ENCODE measurements at regions not wholly inside any gene's neighbourhood (a gene's known extent, or its start where the extent isn't known, plus 50 kb on each side); places are given as distances from the start of the nearest gene placed in this dataset.

GRCh38 chr13:58566176-58566575 lies 934.6 kb downstream of the PCDH17 start:
- TF ChIP-seq POLR2A (IDR thresholded peaks at IDR 0.05; ENCODE audit: low read depth) (no peak), CTCF (IDR thresholded peaks at IDR 0.05) (no peak), POLR2AphosphoS5 (IDR thresholded peaks at IDR 0.05) (no peak), EP300 (IDR thresholded peaks at IDR 0.05) (no peak)
